Activated naive CD8-positive, alpha-beta T cell treated with anti-CD3 and anti-CD28 coated beads, Interleukin-2, amount 10 ng/mL, durations not matched to agents 7 days and 5 days (primary cell): ENCODE measurements at regions not wholly inside any gene's neighbourhood (a gene's known extent, or its start where the extent isn't known, plus 50 kb on each side); places are given as distances from the start of the nearest gene placed in this dataset.

ENCODE experiments used
- ATAC-seq: fragments of 150-1000 bp; cut with Tn5 transposase; one replicate; pipeline ENCODE4 v1.10.0; 2021; ENCODE audit warnings: low read depth, moderate library complexity
- POLR2A ChIA-PET: fragments of 350-600 bp; sonication (Branson Sonifier 250); formaldehyde crosslinking; loops from one replicate; lab custom pipeline; 2021; ENCODE audit warnings: antibody characterized with exemption; lab: Charles Lee
- DNase-seq: peaks from one replicate; pipeline ENCODE4 v3.0.0; 2021
- H3K27ac Mint-ChIP-seq: one replicate; pipeline ENCODE4 v1.8.0; 2022; ENCODE audit warnings: mild to moderate bottlenecking, mixed read lengths
- H3K27me3 Mint-ChIP-seq: one replicate; pipeline ENCODE4 v1.8.0; 2022; ENCODE audit warnings: mild to moderate bottlenecking, moderate library complexity, mixed read lengths
- H3K36me3 Mint-ChIP-seq: one replicate; pipeline ENCODE4 v1.8.0; 2021; ENCODE audit warnings: mild to moderate bottlenecking, mixed read lengths
- H3K4me1 Mint-ChIP-seq: one replicate; pipeline ENCODE4 v1.8.0; 2021; ENCODE audit warnings: mixed read lengths
- H3K4me3 Mint-ChIP-seq: one replicate; pipeline ENCODE4 v1.8.0; 2022; ENCODE audit warnings: mild to moderate bottlenecking, moderate library complexity, mixed read lengths
- H3K9me3 Mint-ChIP-seq: one replicate; pipeline ENCODE4 v1.8.0; 2021; ENCODE audit warnings: mixed read lengths

- H3K9me3 Mint-ChIP-seq = no peaks in the 10 kb centered on the region
- H3K27ac Mint-ChIP-seq = no peak overlapping the region
- DNase-seq = no peak
- ATAC-seq = no peak
- H3K36me3 Mint-ChIP-seq = no peaks in the 10 kb centered on the region
- H3K4me3 Mint-ChIP-seq = no peak overlapping the region
- H3K4me1 Mint-ChIP-seq = no peaks in the 10 kb centered on the region
- H3K27me3 Mint-ChIP-seq = no peaks in the 10 kb centered on the region
- POLR2A ChIA-PET = no interaction called here
Observed at GRCh38 chr22:47274196-47274595, 511.7 kb downstream of the TBC1D22A start.

GRCh38 chr22:47270463-47271135 is 508.1 kb downstream of the TBC1D22A start:
- H3K27me3 Mint-ChIP-seq = no peaks in the 10 kb centered on the region
- DNase-seq = no peak
- no peaks in the 10 kb centered on the region for H3K36me3 Mint-ChIP-seq
- no peak for ATAC-seq
- no peak overlapping the region for H3K4me3 Mint-ChIP-seq
- H3K9me3 Mint-ChIP-seq = peaks cover 2% of the 10 kb centered on the region
- POLR2A ChIA-PET = no interaction called here
- no peaks in the 10 kb centered on the region for H3K4me1 Mint-ChIP-seq
- no peak overlapping the region for H3K27ac Mint-ChIP-seq

- no peak overlapping the region for H3K27ac Mint-ChIP-seq
- peaks cover 2% of the 10 kb centered on the region for H3K9me3 Mint-ChIP-seq
- H3K36me3 Mint-ChIP-seq = no peaks in the 10 kb centered on the region
- DNase-seq (no peak), ATAC-seq (no peak)
- H3K4me3 Mint-ChIP-seq = no peak overlapping the region
- H3K27me3 Mint-ChIP-seq = no peaks in the 10 kb centered on the region
- POLR2A ChIA-PET = no interaction called here
- no peaks in the 10 kb centered on the region for H3K4me1 Mint-ChIP-seq
Observed at GRCh38 chr22:47269516-47270088, 507.2 kb downstream of the TBC1D22A start.

GRCh38 chr22:47267513-47268282 is 505.2 kb downstream of the TBC1D22A start:
- POLR2A ChIA-PET = no interaction called here
- H3K4me1 Mint-ChIP-seq = no peaks in the 10 kb centered on the region
- ATAC-seq (no peak), DNase-seq (no peak)
- H3K9me3 Mint-ChIP-seq = peaks cover 2% of the 10 kb centered on the region
- H3K4me3 Mint-ChIP-seq = no peak overlapping the region
- H3K27me3 Mint-ChIP-seq = no peaks in the 10 kb centered on the region
- H3K27ac Mint-ChIP-seq = no peak overlapping the region
- no peaks in the 10 kb centered on the region for H3K36me3 Mint-ChIP-seq

GRCh38 chr22:47266329-47266728 is 503.9 kb downstream of the TBC1D22A start:
- H3K9me3 Mint-ChIP-seq = peaks cover 2% of the 10 kb centered on the region
- no peaks in the 10 kb centered on the region for H3K36me3 Mint-ChIP-seq
- H3K27ac Mint-ChIP-seq = no peak overlapping the region
- H3K4me1 Mint-ChIP-seq = no peaks in the 10 kb centered on the region
- DNase-seq (no peak), ATAC-seq (no peak)
- POLR2A ChIA-PET = no interaction called here
- H3K4me3 Mint-ChIP-seq = no peak overlapping the region
- no peaks in the 10 kb centered on the region for H3K27me3 Mint-ChIP-seq

GRCh38 chr22:47260551-47260950 is 498.1 kb downstream of the TBC1D22A start:
- no peak for ATAC-seq
- Mint-ChIP-seq H3K36me3 (no peaks in the 10 kb centered on the region), H3K4me1 (no peaks in the 10 kb centered on the region), H3K27ac (no peak overlapping the region), H3K4me3 (no peak overlapping the region), H3K9me3 (peaks cover 1% of the 10 kb centered on the region), H3K27me3 (no peaks in the 10 kb centered on the region)
- POLR2A ChIA-PET = no interaction called here
- no peak for DNase-seq

DNA sequence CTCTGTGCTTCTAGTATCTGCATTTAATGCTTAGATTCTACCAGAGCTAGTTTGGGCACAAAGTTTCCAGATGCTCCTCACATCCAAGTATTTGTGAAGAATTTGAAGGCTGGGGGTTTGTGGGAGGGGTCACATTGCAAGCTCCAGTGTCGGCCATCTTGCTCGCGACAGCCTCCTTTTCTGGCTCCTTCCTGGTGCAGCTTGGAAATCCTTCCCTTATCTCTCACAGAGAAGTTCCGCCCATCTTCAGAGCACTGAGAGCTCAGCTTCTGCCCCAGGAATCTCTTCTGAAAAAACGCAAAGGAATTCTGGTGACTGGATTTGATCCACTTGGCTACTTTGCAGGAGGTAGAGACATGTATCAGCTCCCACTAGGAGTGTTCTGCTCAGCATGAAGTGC is 497.5 kb downstream of the TBC1D22A start:
- POLR2A ChIA-PET = no interaction called here
- DNase-seq = no peak
- ATAC-seq = no peak

DNA sequence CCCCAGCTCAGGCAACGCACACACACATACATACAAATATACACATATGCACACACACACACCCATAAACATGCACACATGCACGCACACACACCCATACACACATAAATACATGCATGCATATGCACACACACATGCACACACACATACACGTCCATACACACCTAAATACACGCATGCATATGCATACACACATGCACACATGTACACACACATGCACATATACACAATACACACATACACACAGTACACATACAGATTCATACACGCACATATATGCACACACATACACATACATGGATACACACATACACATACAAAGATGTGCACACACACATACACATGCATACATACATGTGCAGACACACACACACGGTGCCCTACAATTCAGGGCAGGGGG is 496.6 kb downstream of the TBC1D22A start:
- no peaks in the 10 kb centered on the region for H3K27me3 Mint-ChIP-seq

More for the DNA sequence above, 497.5 kb downstream of the TBC1D22A start:
- H3K27me3 Mint-ChIP-seq = no peaks in the 10 kb centered on the region
- H3K4me1 Mint-ChIP-seq = no peaks in the 10 kb centered on the region
- H3K36me3 Mint-ChIP-seq = no peaks in the 10 kb centered on the region
- H3K4me3 Mint-ChIP-seq = no peak overlapping the region
- no peak overlapping the region for H3K27ac Mint-ChIP-seq
- peaks cover 1% of the 10 kb centered on the region for H3K9me3 Mint-ChIP-seq

GRCh38 chr22:47257976-47258375 is 495.5 kb downstream of the TBC1D22A start:
- ATAC-seq (no peak), DNase-seq (no peak)
- H3K4me1 Mint-ChIP-seq = no peaks in the 10 kb centered on the region
- no peaks in the 10 kb centered on the region for H3K36me3 Mint-ChIP-seq
- H3K9me3 Mint-ChIP-seq = peaks cover 1% of the 10 kb centered on the region
- H3K4me3 Mint-ChIP-seq = no peak overlapping the region
- POLR2A ChIA-PET = no interaction called here
- H3K27me3 Mint-ChIP-seq = no peaks in the 10 kb centered on the region
- H3K27ac Mint-ChIP-seq = no peak overlapping the region

More for the DNA sequence above, 496.6 kb downstream of the TBC1D22A start:
- no peak for ATAC-seq
- Mint-ChIP-seq H3K9me3 (peaks cover 1% of the 10 kb centered on the region), H3K36me3 (no peaks in the 10 kb centered on the region), H3K4me3 (no peak overlapping the region), H3K27ac (no peak overlapping the region), H3K4me1 (no peaks in the 10 kb centered on the region)
- DNase-seq = no peak
- POLR2A ChIA-PET = no interaction called here

GRCh38 chr22:47257566-47257965 is 495.1 kb downstream of the TBC1D22A start:
- Mint-ChIP-seq H3K9me3 (peaks cover 1% of the 10 kb centered on the region), H3K4me1 (no peaks in the 10 kb centered on the region), H3K27ac (no peak overlapping the region), H3K36me3 (no peaks in the 10 kb centered on the region), H3K4me3 (no peak overlapping the region), H3K27me3 (no peaks in the 10 kb centered on the region)
- DNase-seq (no peak), ATAC-seq (no peak)
- POLR2A ChIA-PET = no interaction called here

DNA sequence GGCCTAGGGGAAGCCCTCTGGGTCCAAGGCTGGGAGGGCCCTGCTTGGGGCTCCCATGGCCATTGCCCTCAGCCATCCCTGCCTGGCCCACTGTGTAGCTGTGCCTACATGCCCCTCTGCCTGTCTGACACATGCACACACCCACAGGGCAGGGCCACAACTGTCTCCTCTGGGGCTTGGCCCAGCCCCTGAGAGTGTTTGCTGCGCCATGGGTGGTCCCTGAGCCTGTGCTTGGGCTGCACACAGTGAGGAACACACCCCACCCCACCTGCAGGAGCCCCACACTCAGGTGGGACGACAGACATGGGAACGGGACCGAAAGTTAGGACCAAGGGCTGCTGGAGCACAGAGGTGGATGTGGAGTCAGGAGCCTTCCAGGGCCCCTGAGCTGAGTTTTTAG is 489.5 kb downstream of the TBC1D22A start:
- POLR2A ChIA-PET = no interaction called here
- Mint-ChIP-seq H3K4me3 (no peak overlapping the region), H3K27me3 (no peaks in the 10 kb centered on the region), H3K36me3 (no peaks in the 10 kb centered on the region), H3K4me1 (no peaks in the 10 kb centered on the region), H3K27ac (no peak overlapping the region), H3K9me3 (no peaks in the 10 kb centered on the region)
- no peak for ATAC-seq
- DNase-seq = no peak

GRCh38 chr22:47250995-47251765 is 488.7 kb downstream of the TBC1D22A start:
- H3K36me3 Mint-ChIP-seq = no peaks in the 10 kb centered on the region
- no peak overlapping the region for H3K27ac Mint-ChIP-seq
- H3K4me3 Mint-ChIP-seq = no peak overlapping the region
- no peaks in the 10 kb centered on the region for H3K9me3 Mint-ChIP-seq
- H3K4me1 Mint-ChIP-seq = no peaks in the 10 kb centered on the region
- POLR2A ChIA-PET = no interaction called here
- no peak for ATAC-seq
- H3K27me3 Mint-ChIP-seq = no peaks in the 10 kb centered on the region
- no peak for DNase-seq

- DNase-seq = no peak
- Mint-ChIP-seq H3K4me3 (no peak overlapping the region), H3K9me3 (no peaks in the 10 kb centered on the region), H3K36me3 (no peaks in the 10 kb centered on the region), H3K4me1 (no peaks in the 10 kb centered on the region), H3K27me3 (no peaks in the 10 kb centered on the region), H3K27ac (no peak overlapping the region)
- POLR2A ChIA-PET = no interaction called here
- no peak for ATAC-seq
Observed at GRCh38 chr22:47249370-47249928, 487.0 kb downstream of the TBC1D22A start.
